HUES48 (cell line): ENCODE measurements at regions not wholly inside any gene's neighbourhood (a gene's known extent, or its start where the extent isn't known, plus 50 kb on each side); places are given as distances from the start of the nearest gene placed in this dataset.

Source experiments
- H3K27ac ChIP-seq: one replicate; pipeline ENCODE4 v1.7.0; 2013; ENCODE audit warnings: low read depth, low read length, inconsistent platforms
- H3K27me3 ChIP-seq: 2 replicates; pipeline ENCODE4 v1.6.1; 2013; ENCODE audit warnings: mild to moderate bottlenecking, low read length; ENCODE audit not compliant: control insufficient read depth, insufficient read depth
- H3K36me3 ChIP-seq: 2 replicates; pipeline ENCODE4 v1.6.1; 2013; ENCODE audit warnings: low read length; ENCODE audit not compliant: control insufficient read depth, insufficient read depth
- H3K4me1 ChIP-seq: 2 replicates; pipeline ENCODE4 v1.6.1; 2013; ENCODE audit warnings: mild to moderate bottlenecking, low read length; ENCODE audit not compliant: control insufficient read depth, insufficient read depth
- H3K4me3 ChIP-seq: 2 replicates; pipeline ENCODE4 v1.5.1; 2013; ENCODE audit warnings: mild to moderate bottlenecking, low read depth, low read length
- H3K9ac ChIP-seq: 2 replicates; pipeline ENCODE4 v1.6.1; 2013; ENCODE audit warnings: mild to moderate bottlenecking, low read depth, low read length, moderate library complexity
- H3K9me3 ChIP-seq: 2 replicates; pipeline ENCODE4 v1.6.1; 2013; ENCODE audit warnings: low read length; ENCODE audit not compliant: control insufficient read depth, insufficient read depth

DNA sequence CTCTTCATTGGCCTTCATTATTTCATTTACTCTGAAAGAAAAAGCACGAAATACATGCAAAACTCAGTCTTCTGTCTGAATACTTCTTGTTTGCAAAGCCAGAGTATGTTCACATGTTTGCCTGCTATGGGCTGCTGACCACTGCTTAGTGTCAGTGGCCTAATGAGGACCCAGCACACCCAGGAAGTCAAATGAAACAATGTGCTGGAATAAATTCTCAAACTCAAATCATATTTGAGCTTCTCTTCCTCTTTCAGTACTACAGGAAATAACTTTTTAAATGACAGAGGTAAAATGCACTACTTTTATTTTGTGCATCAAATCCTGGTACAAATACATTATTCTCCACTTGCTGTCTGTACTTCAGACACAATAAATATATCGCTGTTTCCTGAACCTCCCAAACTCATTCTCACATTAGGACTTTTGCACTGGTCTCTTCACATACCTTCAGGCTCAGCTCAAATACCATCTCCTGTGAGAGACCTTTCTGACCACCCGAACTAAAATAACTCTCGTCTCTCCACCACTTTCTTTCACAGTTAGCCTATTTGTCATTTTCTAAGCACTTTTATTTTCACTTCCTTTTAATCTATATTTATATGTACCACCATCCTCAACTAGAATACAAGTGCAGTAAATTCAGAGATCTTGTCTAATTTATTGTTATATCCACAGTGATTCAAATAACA lies 176.8 kb downstream of the TUSC7 start:
- no peak overlapping the region for H3K9ac ChIP-seq
- H3K9me3 ChIP-seq: no peaks in the 10 kb centered on the region

DNA sequence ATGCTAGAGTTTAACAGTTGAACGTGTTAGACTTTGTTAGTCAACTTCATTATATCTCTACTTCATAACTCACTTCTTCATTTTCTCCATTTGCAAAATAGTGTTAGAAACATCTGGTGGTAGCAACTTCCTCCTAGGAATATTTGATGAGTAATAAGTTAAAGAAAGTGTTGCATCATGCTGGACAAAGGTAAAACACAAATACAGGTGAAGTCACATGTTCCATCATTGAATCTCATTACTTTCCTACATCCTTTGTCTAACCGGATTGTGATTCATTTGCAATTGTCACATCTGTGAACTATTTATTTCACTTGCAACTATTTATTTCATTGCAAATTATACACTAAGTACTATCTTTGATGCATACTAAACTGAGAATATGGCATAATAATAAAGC lies 186.5 kb downstream of the TUSC7 start:
- H3K4me3 ChIP-seq: no peak overlapping the region
- H3K27me3 ChIP-seq: no peaks in the 10 kb centered on the region
- no peaks in the 10 kb centered on the region for H3K9me3 ChIP-seq
- no peaks in the 10 kb centered on the region for H3K36me3 ChIP-seq
- no peaks in the 10 kb centered on the region for H3K4me1 ChIP-seq
- H3K27ac ChIP-seq: no peak overlapping the region
- no peak overlapping the region for H3K9ac ChIP-seq

More for the DNA sequence above, 176.8 kb downstream of the TUSC7 start:
- Histone ChIP-seq H3K4me1 (no peaks in the 10 kb centered on the region), H3K27ac (no peak overlapping the region), H3K4me3 (no peak overlapping the region), H3K36me3 (no peaks in the 10 kb centered on the region), H3K27me3 (no peaks in the 10 kb centered on the region)

DNA sequence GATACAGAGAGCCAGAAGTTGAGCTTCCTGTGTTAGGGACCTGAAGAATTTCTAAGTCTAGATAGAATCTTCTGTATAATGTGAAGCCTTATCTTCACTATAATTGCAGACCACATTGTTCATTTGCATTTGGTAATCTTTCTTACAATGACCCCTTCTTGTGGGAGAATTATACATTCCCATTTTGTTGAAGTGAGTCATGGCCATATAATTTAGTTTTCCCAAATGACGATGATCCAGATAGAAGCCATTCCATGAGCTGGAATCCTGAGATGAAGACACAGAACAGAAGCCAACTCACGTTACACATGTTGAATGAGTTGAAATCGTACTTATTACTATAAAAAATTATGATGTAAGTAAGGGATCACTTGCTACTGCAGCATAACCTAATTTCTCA lies 187.8 kb downstream of the TUSC7 start:
- Histone ChIP-seq H3K27me3 (no peaks in the 10 kb centered on the region), H3K27ac (no peak overlapping the region), H3K9me3 (no peaks in the 10 kb centered on the region), H3K36me3 (no peaks in the 10 kb centered on the region), H3K4me3 (no peak overlapping the region), H3K4me1 (no peaks in the 10 kb centered on the region), H3K9ac (no peak overlapping the region)

DNA sequence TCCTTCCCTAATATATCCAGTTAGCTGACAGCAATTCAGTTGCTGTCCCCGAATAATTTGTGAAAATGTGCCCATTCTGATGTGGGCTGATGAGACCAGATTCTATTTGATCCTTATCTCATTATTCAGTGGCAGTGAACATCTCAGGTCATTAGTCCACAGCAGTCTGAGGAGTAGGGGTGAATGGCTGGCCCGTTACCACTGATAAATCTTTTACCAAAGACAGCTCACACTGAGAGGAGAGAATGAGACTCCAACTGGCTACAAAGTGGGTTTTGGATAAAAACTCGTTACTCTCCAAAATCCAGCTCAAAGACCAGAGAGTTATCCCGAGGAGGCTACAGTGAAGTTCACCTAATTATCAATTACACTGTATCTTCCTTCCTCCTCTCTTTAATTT lies 189.7 kb downstream of the TUSC7 start:
- Histone ChIP-seq H3K36me3 (no peaks in the 10 kb centered on the region), H3K4me1 (no peaks in the 10 kb centered on the region), H3K27me3 (no peaks in the 10 kb centered on the region), H3K9me3 (no peaks in the 10 kb centered on the region), H3K9ac (no peak overlapping the region), H3K27ac (no peak overlapping the region), H3K4me3 (no peak overlapping the region)

DNA sequence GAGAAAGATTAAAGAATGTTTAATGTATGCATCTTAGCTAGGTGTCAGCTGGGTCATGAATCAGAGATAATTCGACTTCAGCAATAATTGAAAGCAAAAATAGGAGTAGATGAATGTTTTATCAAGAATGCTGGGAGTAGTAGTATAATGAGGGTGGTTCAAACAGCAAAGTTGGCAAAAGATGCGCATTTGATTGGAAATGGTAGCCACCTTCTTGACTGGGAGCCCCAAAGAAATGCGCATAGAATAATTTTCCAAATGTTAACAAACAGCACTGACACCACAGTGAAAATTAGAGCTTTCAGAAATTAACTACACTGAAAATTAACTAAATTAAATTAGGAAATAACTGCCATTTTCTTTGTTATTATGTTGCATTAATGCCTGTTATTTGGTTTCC lies 195.8 kb downstream of the TUSC7 start:
- Histone ChIP-seq H3K36me3 (no peaks in the 10 kb centered on the region), H3K27ac (no peak overlapping the region), H3K27me3 (no peaks in the 10 kb centered on the region), H3K4me3 (no peak overlapping the region), H3K9me3 (no peaks in the 10 kb centered on the region), H3K9ac (no peak overlapping the region), H3K4me1 (no peaks in the 10 kb centered on the region)

DNA sequence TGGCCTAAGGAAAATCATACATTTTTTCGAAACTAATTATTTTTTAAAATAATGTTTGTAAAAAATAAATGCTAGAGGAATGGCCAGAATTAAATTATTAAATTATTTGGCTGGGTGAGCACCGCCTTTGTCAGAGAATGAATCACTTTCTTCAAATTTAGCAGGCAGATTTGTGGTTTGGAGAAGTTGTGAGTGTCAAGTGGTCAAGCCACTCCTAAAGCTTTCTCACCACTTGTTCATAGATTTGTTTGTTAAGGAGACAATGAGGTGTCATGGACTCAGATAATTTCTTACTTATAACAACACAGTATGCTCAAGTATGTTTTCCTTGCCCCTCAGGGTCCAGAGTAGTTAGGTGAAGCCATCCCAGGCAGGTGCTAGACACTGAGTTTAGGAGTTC lies 196.2 kb downstream of the TUSC7 start:
- Histone ChIP-seq H3K9ac (no peak overlapping the region), H3K4me1 (no peaks in the 10 kb centered on the region), H3K27ac (no peak overlapping the region), H3K36me3 (no peaks in the 10 kb centered on the region), H3K9me3 (no peaks in the 10 kb centered on the region), H3K27me3 (no peaks in the 10 kb centered on the region), H3K4me3 (no peak overlapping the region)

DNA sequence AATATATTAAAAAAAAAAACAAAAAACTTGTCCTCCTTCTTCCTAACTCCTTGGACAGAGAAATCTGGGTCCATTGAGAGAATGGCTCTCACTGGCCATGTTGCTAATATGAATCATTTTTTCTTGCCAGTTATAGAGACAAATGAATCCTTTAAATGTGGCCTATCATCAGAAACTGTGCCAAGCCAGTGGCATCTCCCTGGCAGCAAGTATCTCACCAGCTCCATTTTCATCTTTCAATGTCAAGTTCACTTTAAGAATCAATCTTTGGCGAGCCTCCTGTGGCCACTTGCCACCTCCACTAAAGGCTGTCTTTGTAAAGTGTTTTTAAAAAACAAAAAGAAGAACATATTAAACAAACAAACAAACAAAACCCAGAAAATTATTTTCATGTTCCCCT lies 202.5 kb downstream of the TUSC7 start:
- Histone ChIP-seq H3K4me3 (no peak overlapping the region), H3K9me3 (no peaks in the 10 kb centered on the region), H3K9ac (no peak overlapping the region), H3K27me3 (no peaks in the 10 kb centered on the region), H3K4me1 (no peaks in the 10 kb centered on the region), H3K27ac (no peak overlapping the region), H3K36me3 (no peaks in the 10 kb centered on the region)

DNA sequence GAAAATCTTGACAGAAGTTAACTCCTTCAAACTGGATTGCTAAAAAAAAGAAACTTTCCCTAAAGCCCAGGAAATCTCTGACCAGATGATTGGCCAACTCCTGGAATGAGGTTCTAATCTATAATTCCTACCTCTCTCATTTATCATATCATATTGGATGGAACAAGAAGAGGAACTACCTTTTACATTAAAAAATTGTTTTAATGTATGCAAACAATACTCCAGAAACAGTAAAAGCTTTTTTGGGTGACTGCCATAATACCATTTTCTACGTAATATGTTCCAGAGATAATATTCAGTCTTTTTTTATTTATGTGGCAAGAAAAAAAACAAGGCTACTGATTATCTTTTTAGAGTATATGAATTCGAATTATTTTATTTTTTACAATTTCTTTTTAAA lies 204.4 kb downstream of the TUSC7 start:
- Histone ChIP-seq H3K4me1 (no peaks in the 10 kb centered on the region), H3K9ac (no peak overlapping the region), H3K27me3 (no peaks in the 10 kb centered on the region), H3K9me3 (no peaks in the 10 kb centered on the region), H3K4me3 (no peak overlapping the region), H3K36me3 (no peaks in the 10 kb centered on the region), H3K27ac (no peak overlapping the region)

DNA sequence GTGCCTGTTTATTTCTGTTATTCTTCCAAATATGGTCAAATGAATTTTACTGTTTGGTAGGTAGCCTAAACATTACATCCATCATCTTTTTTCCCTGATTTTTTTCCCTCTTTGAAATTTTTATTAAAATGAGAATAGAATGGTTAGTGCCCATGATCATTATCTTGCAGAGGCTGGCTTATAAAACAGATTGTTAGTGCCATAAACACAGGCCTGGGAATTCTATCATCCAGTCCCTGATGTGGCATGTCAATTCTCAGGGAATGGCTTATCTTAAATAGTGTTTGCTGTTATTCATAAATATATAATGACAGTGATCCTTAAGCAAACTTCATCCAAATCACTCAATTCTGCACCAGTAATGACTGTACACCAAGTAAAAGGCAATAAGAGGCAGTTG lies 207.3 kb downstream of the TUSC7 start:
- H3K36me3 ChIP-seq: no peaks in the 10 kb centered on the region
- H3K4me1 ChIP-seq: no peaks in the 10 kb centered on the region
- no peak overlapping the region for H3K4me3 ChIP-seq
- no peaks in the 10 kb centered on the region for H3K9me3 ChIP-seq
- no peak overlapping the region for H3K27ac ChIP-seq
- no peak overlapping the region for H3K9ac ChIP-seq
- no peaks in the 10 kb centered on the region for H3K27me3 ChIP-seq

DNA sequence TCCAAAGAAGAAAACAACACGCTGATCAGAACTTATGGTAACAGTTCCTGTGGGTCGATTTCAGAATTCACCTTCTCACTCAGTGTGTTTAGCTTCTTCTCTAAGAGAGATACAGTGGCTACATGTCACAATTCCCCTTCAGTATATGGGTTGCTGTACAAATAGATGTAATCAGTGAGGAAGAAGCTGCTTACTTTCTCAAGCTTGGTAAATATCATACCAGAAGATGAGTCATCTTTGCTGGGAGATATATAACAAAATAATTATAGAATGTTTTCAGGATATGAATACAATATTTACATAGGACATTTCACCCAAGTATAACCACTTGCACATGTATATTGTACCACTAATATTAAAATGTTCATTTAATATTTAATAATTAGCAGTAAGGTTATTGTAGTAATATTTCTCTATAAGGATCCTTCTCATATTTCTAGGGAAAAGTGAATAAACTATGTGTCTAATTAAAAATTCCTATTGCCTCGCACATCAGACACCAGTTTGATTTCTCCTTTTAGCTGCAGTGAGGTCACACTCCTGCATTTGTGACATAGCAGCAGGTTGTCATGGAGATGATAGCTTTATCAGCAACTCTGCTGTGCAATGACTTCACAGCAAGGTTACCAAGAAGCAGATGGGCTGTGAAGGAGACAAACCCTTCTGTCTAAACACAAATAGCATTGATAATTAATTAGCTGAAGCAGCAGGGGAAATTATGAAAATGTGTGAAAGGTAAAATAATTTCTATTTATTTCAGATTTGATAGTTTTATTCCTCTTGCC lies 211.4 kb downstream of the TUSC7 start:
- H3K4me3 ChIP-seq: no peak overlapping the region
- H3K27ac ChIP-seq: no peak overlapping the region
- no peaks in the 10 kb centered on the region for H3K4me1 ChIP-seq
- H3K36me3 ChIP-seq: no peaks in the 10 kb centered on the region
- H3K9me3 ChIP-seq: no peaks in the 10 kb centered on the region
- H3K27me3 ChIP-seq: no peaks in the 10 kb centered on the region
- no peak overlapping the region for H3K9ac ChIP-seq

DNA sequence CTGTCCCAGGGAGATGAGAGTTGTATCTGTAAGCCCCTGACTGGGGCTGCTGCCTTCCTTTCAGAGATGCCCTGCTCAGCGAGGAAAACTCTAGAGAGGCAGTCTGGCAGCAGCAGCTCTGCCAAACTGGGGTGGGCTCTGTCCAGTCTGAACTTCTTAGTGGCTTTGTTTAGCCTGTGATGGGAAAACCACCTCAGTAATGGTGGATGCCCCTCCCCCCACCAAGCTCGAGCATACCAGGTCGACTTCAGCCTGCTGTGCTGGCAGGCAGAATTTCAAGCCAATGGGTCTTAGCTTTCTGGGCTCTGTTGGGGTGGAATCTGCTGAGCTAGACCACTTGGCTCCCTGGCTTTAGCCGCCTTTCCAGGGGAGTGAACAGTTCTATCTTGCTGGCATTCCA lies 218.3 kb downstream of the TUSC7 start:
- Histone ChIP-seq H3K4me3 (no peak overlapping the region), H3K27me3 (no peaks in the 10 kb centered on the region), H3K36me3 (no peaks in the 10 kb centered on the region), H3K4me1 (no peaks in the 10 kb centered on the region), H3K9ac (no peak overlapping the region), H3K9me3 (no peaks in the 10 kb centered on the region), H3K27ac (no peak overlapping the region)
